ENCODE measurements at regions not wholly inside any gene's neighbourhood (a gene's known extent, or its start where the extent isn't known, plus 50 kb on each side); places are given as distances from the start of the nearest gene placed in this dataset.

DNA sequence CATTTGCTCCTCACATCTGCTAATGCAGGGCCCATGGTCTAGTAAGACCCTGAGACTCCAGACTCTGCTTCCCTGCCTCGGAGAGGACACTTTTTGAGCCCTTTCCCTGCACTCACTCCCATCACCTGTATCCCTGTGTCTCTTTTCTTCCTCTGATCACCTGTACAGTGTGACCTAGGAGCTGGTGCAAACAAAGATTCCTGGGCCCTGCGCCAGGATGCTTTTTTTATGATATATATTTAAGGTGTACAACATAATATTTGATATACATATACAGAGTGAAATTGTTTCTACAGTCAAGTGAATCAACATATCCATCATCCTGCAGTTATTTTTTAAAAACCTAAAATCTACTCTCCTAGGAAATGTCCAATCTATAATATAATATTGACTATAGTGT is 355.4 kb downstream of the MAFB start:
- Histone ChIP-seq H3K27ac (ENCODE audit: low read length) (no peak overlapping the region), H3K36me3 (ENCODE audit: low read depth, low read length) (no peaks in the 10 kb centered on the region), H3K9me3 (ENCODE audit: low read length) (peaks cover 21% of the 10 kb centered on the region), H3K9ac (ENCODE audit: low read length) (no peak overlapping the region), H4K20me1 (ENCODE audit: low read length) (no peaks in the 10 kb centered on the region), H3K4me3 (ENCODE audit: low read length) (no peak overlapping the region), H3K4me2 (ENCODE audit: low read length) (no peak overlapping the region), H3F3A (ENCODE audit: low read length, unreplicated experiment) (no peaks in the 10 kb centered on the region), H3K9me2 (replicated peaks; ENCODE audit: low read length) (no peaks in the 10 kb centered on the region), H3K27me3 (ENCODE audit: low read length) (no peaks in the 10 kb centered on the region), H3K4me1 (ENCODE audit: insufficient read depth, low read length) (no peaks in the 10 kb centered on the region), H2AFZ (ENCODE audit: low read length) (no peak overlapping the region), H3K79me2 (ENCODE audit: low read length) (no peaks in the 10 kb centered on the region)
- DNase-seq: no peak
- ATAC-seq: no peak
- CTCF ChIA-PET: no interaction called here
- TF ChIP-seq EZH2phosphoT487 (IDR thresholded peaks at IDR 0.05; ENCODE audit: borderline replicate concordance, low read length): no peak
- no peak for TF ChIP-seq CTCF (conservative IDR thresholded peaks at IDR 0.05; ENCODE audit: low read depth, low read length)
- intact Hi-C loops (cut with micrococcal nuclease): no loop called here
- POLR2A ChIA-PET (ENCODE audit: unreplicated experiment): no interaction called here
- BruUV-seq (replicated peaks): no TSS peak

GRCh38 chr20:40331807-40332560 is 357.1 kb downstream of the MAFB start:
- TF ChIP-seq EZH2phosphoT487 (IDR thresholded peaks at IDR 0.05; ENCODE audit: borderline replicate concordance, low read length) (no peak), CTCF (conservative IDR thresholded peaks at IDR 0.05; ENCODE audit: low read depth, low read length) (no peak), EZH2 (IDR thresholded peaks at IDR 0.05; ENCODE audit: low read length, unreplicated experiment) (no peak)
- intact Hi-C loops (cut with micrococcal nuclease): no loop called here
- no TSS peak for BruUV-seq (replicated peaks)
- H3K9ac ChIP-seq (ENCODE audit: low read length): no peak overlapping the region
- no peaks in the 10 kb centered on the region for H3K4me1 ChIP-seq (ENCODE audit: insufficient read depth, low read length)
- CTCF ChIA-PET: no interaction called here
- DNase-seq (no peak), ATAC-seq (no peak)
- H3K79me2 ChIP-seq (ENCODE audit: low read length): no peaks in the 10 kb centered on the region
- H3K36me3 ChIP-seq (ENCODE audit: low read depth, low read length): no peaks in the 10 kb centered on the region
- H4K20me1 ChIP-seq (ENCODE audit: low read length): no peaks in the 10 kb centered on the region
- H3K27me3 ChIP-seq (ENCODE audit: low read length): no peaks in the 10 kb centered on the region
- H3K9me2 ChIP-seq (replicated peaks; ENCODE audit: low read length): no peaks in the 10 kb centered on the region
- no peak overlapping the region for H3K4me3 ChIP-seq (ENCODE audit: low read length)
- no peak overlapping the region for H3K27ac ChIP-seq (ENCODE audit: low read length)
- H3K4me2 ChIP-seq (ENCODE audit: low read length): no peak overlapping the region
- H3K9me3 ChIP-seq (ENCODE audit: low read length): peaks cover 31% of the 10 kb centered on the region
- POLR2A ChIA-PET (ENCODE audit: unreplicated experiment): no interaction called here
- no peaks in the 10 kb centered on the region for H3F3A ChIP-seq (ENCODE audit: low read length, unreplicated experiment)
- no peak overlapping the region for H2AFZ ChIP-seq (ENCODE audit: low read length)

DNA sequence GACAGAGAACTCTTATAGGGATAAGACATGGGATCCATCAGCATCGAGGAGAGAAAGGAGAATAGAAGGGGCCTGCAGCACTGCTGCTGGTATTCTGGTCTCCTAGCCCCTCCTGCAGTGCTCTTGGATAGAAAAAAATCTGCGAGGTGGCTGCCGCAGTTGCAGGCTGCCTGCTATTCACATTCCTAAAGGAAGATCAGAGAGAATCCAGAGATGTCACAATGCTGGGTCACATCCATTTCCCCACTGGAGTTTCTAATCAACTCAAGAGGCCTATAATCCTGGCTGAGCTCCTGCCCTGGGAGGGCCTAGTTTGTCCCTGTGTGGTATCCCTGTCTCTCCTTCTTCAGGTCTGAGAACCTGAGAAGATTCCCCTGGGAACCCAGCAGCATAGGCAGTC is 357.8 kb downstream of the MAFB start:
- peaks cover 32% of the 10 kb centered on the region for H3K9me3 ChIP-seq (ENCODE audit: low read length)
- no TSS peak for BruUV-seq (replicated peaks)
- DNase-seq (no peak), ATAC-seq (no peak)
- no peak overlapping the region for H3K4me3 ChIP-seq (ENCODE audit: low read length)
- no peaks in the 10 kb centered on the region for H3K36me3 ChIP-seq (ENCODE audit: low read depth, low read length)
- no peaks in the 10 kb centered on the region for H3K9me2 ChIP-seq (replicated peaks; ENCODE audit: low read length)
- H3K79me2 ChIP-seq (ENCODE audit: low read length): no peaks in the 10 kb centered on the region
- no peak overlapping the region for H3K4me2 ChIP-seq (ENCODE audit: low read length)
- no peak for TF ChIP-seq EZH2 (IDR thresholded peaks at IDR 0.05; ENCODE audit: low read length, unreplicated experiment)
- TF ChIP-seq CTCF (conservative IDR thresholded peaks at IDR 0.05; ENCODE audit: low read depth, low read length): no peak
- TF ChIP-seq EZH2phosphoT487 (IDR thresholded peaks at IDR 0.05; ENCODE audit: borderline replicate concordance, low read length): no peak
- POLR2A ChIA-PET (ENCODE audit: unreplicated experiment): no interaction called here
- no peaks in the 10 kb centered on the region for H3F3A ChIP-seq (ENCODE audit: low read length, unreplicated experiment)
- no peaks in the 10 kb centered on the region for H3K4me1 ChIP-seq (ENCODE audit: insufficient read depth, low read length)
- no peaks in the 10 kb centered on the region for H3K27me3 ChIP-seq (ENCODE audit: low read length)
- no peaks in the 10 kb centered on the region for H4K20me1 ChIP-seq (ENCODE audit: low read length)
- H3K9ac ChIP-seq (ENCODE audit: low read length): no peak overlapping the region
- CTCF ChIA-PET: no interaction called here
- no peak overlapping the region for H2AFZ ChIP-seq (ENCODE audit: low read length)
- intact Hi-C loops (cut with micrococcal nuclease): no loop called here
- H3K27ac ChIP-seq (ENCODE audit: low read length): no peak overlapping the region
